Lower leg skin (tissue), 3 donors: ENCODE measurements at regions not wholly inside any gene's neighbourhood (a gene's known extent, or its start where the extent isn't known, plus 50 kb on each side); places are given as distances from the start of the nearest gene placed in this dataset.

Experiments
- POLR2A ChIP-seq, 2 donors: fragments of 450-650 bp; IDR thresholded peaks; one replicate each; pipeline ENCODE4 v1.6.1; 2016 to 2017; ENCODE audit warnings: antibody characterized with exemption in 2 of 2, mild to moderate bottlenecking in 1 of 2, moderate library complexity in 1 of 2
- TF ChIP-seq, protein P1 (sequence below), 3 donors: fragments of 450-650 bp; IDR thresholded peaks; one replicate each; pipeline ENCODE4 v1.5.1; 2016; ENCODE audit warnings: antibody characterized with exemption in 3 of 3, mild to moderate bottlenecking in 3 of 3, moderate library complexity in 2 of 3

GRCh38 chr7:94169682-94170081 lies 165.5 kb upstream of the BET1 start:
- TF ChIP-seq, protein P1, sequence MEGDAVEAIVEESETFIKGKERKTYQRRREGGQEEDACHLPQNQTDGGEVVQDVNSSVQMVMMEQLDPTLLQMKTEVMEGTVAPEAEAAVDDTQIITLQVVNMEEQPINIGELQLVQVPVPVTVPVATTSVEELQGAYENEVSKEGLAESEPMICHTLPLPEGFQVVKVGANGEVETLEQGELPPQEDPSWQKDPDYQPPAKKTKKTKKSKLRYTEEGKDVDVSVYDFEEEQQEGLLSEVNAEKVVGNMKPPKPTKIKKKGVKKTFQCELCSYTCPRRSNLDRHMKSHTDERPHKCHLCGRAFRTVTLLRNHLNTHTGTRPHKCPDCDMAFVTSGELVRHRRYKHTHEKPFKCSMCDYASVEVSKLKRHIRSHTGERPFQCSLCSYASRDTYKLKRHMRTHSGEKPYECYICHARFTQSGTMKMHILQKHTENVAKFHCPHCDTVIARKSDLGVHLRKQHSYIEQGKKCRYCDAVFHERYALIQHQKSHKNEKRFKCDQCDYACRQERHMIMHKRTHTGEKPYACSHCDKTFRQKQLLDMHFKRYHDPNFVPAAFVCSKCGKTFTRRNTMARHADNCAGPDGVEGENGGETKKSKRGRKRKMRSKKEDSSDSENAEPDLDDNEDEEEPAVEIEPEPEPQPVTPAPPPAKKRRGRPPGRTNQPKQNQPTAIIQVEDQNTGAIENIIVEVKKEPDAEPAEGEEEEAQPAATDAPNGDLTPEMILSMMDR (IDR thresholded peaks at IDR 0.05), result no peak
- TF ChIP-seq POLR2A (IDR thresholded peaks at IDR 0.05), result no peak
